MM.1S (cell line): ENCODE measurements at regions not wholly inside any gene's neighbourhood (a gene's known extent, or its start where the extent isn't known, plus 50 kb on each side); places are given as distances from the start of the nearest gene placed in this dataset.

ENCODE experiments used
- DNase-seq: peaks from one replicate; pipeline ENCODE4 v3.0.0-alpha.2; 2015
- H2AFZ ChIP-seq: fragments of 300-600 bp; sonication (generic); 2 replicates; pipeline ENCODE4 v1.6.0; 2016; ENCODE audit warnings: antibody characterized with exemption, low read length
- H3F3A ChIP-seq: fragments of 300-600 bp; sonication (generic); 2 replicates; pipeline ENCODE4 v1.6.1; 2016; ENCODE audit warnings: mild to moderate bottlenecking, antibody characterized with exemption, low read length, moderate library complexity, mixed read lengths; ENCODE audit not compliant: insufficient read depth
- H3K27ac ChIP-seq: fragments of 300-600 bp; sonication (generic); 2 replicates; pipeline ENCODE4 v1.5.1; 2016; ENCODE audit warnings: mild to moderate bottlenecking, low read length
- H3K27me3 ChIP-seq: fragments of 300-600 bp; sonication (generic); replicated peaks from 2 replicates; pipeline ENCODE4 v1.6.0; 2016; ENCODE audit warnings: low read length; ENCODE audit not compliant: insufficient read depth
- H3K36me3 ChIP-seq: fragments of 300-600 bp; sonication (generic); replicated peaks from 2 replicates; pipeline ENCODE4 v1.6.1; 2016; ENCODE audit warnings: mild to moderate bottlenecking, low read length, mixed read lengths; ENCODE audit not compliant: insufficient read depth
- H3K4me1 ChIP-seq: fragments of 300-600 bp; sonication (generic); 2 replicates; pipeline ENCODE4 v1.6.1; 2016; ENCODE audit warnings: low read length, mixed read lengths
- H3K4me2 ChIP-seq: fragments of 300-600 bp; sonication (generic); 2 replicates; pipeline ENCODE4 v1.6.0; 2016; ENCODE audit warnings: low read depth, low read length
- H3K4me3 ChIP-seq: fragments of 300-600 bp; sonication (generic); 2 replicates; pipeline ENCODE4 v1.5.1; 2016; ENCODE audit warnings: low read length, mixed read lengths
- H3K79me2 ChIP-seq: fragments of 300-600 bp; sonication (generic); 2 replicates; pipeline ENCODE4 v1.6.1; 2016; ENCODE audit warnings: mixed run types, low read length, mixed read lengths
- H3K9ac ChIP-seq: fragments of 300-600 bp; sonication (generic); 2 replicates; pipeline ENCODE4 v1.6.1; 2016; ENCODE audit warnings: low read length, mixed read lengths
- H3K9me2 ChIP-seq: fragments of 300-600 bp; sonication (generic); replicated peaks from 2 replicates; pipeline ENCODE4 v1.6.1; 2016; ENCODE audit warnings: mild to moderate bottlenecking, low read length, mixed read lengths; ENCODE audit not compliant: insufficient read depth
- H3K9me3 ChIP-seq: fragments of 300-600 bp; sonication (generic); replicated peaks from 2 replicates; pipeline ENCODE4 v1.6.1; 2016; ENCODE audit warnings: mild to moderate bottlenecking, low read length, mixed read lengths; ENCODE audit not compliant: insufficient read depth
- H4K20me1 ChIP-seq: fragments of 300-600 bp; sonication (generic); 2 replicates; pipeline ENCODE4 v1.6.1; 2016; ENCODE audit warnings: mild to moderate bottlenecking, low read length, moderate library complexity, mixed read lengths; ENCODE audit not compliant: insufficient read depth
- CTCF ChIP-seq: fragments of 300-600 bp; sonication (generic); IDR thresholded peaks from 2 replicates; pipeline ENCODE4 v1.5.1; 2016; ENCODE audit warnings: antibody characterized with exemption, low read length, mixed read lengths
- EZH2 ChIP-seq: fragments of 300-600 bp; sonication (generic); optimal IDR thresholded peaks from 2 replicates; pipeline ENCODE3; 2017; ENCODE audit warnings: low read depth, mild to moderate bottlenecking, antibody characterized with exemption, low read length, mixed read lengths
- EZH2phosphoT487 ChIP-seq: fragments of 300-600 bp; sonication (generic); IDR thresholded peaks from 2 replicates; pipeline ENCODE4 v1.6.1; 2018; ENCODE audit warnings: antibody characterized with exemption, low read length

GRCh38 chr6:78577585-78577984 is 289.8 kb upstream of the IRAK1BP1 start:
- H3K27ac ChIP-seq, result peak overlapping the region; percentile 2; the same call in 1 of the 2 replicates
- TF ChIP-seq EZH2phosphoT487 (no peak), EZH2 (no peak), CTCF (no peak)
- no peaks in the 10 kb centered on the region for H3K27me3 ChIP-seq

GRCh38 chr6:78578430-78578829 is 288.9 kb upstream of the IRAK1BP1 start:
- H3K36me3 ChIP-seq, result no peaks in the 10 kb centered on the region
- no peak overlapping the region for H3K9ac ChIP-seq
- no peaks in the 10 kb centered on the region for H3K9me3 ChIP-seq
- H3F3A ChIP-seq, result no peaks in the 10 kb centered on the region
- H3K9me2 ChIP-seq, result no peaks in the 10 kb centered on the region
- no peak overlapping the region for H3K4me3 ChIP-seq
- H3K79me2 ChIP-seq, result no peaks in the 10 kb centered on the region
- H3K4me2 ChIP-seq, result no peak overlapping the region
- H3K27ac ChIP-seq, result no peak overlapping the region
- no peaks in the 10 kb centered on the region for H4K20me1 ChIP-seq
- TF ChIP-seq CTCF, result no peak
- no peak for TF ChIP-seq EZH2phosphoT487
- TF ChIP-seq EZH2, result no peak
- no peak for DNase-seq
- H2AFZ ChIP-seq, result no peak overlapping the region
- H3K4me1 ChIP-seq, result peaks cover 46% of the 10 kb centered on the region
- no peaks in the 10 kb centered on the region for H3K27me3 ChIP-seq

More at GRCh38 chr6:78577585-78577984, 289.8 kb upstream of the IRAK1BP1 start:
- Histone ChIP-seq H3K36me3 (no peaks in the 10 kb centered on the region), H3K4me1 (peaks cover 40% of the 10 kb centered on the region), H3F3A (no peaks in the 10 kb centered on the region), H3K4me3 (no peak overlapping the region), H3K9me2 (no peaks in the 10 kb centered on the region), H3K9ac (no peak overlapping the region), H2AFZ (no peak overlapping the region), H3K9me3 (no peaks in the 10 kb centered on the region), H3K4me2 (peak overlapping the region; percentile 8; the same call in 1 of the 2 replicates), H4K20me1 (no peaks in the 10 kb centered on the region), H3K79me2 (no peaks in the 10 kb centered on the region)
- DNase-seq, result peak; percentile 83

- H3K4me1 ChIP-seq, result peaks cover 46% of the 10 kb centered on the region
- no peaks in the 10 kb centered on the region for H3F3A ChIP-seq
- H3K9me2 ChIP-seq, result no peaks in the 10 kb centered on the region
- TF ChIP-seq EZH2, result no peak
- TF ChIP-seq CTCF, result no peak
- TF ChIP-seq EZH2phosphoT487, result no peak
- H3K79me2 ChIP-seq, result no peaks in the 10 kb centered on the region
- H4K20me1 ChIP-seq, result no peaks in the 10 kb centered on the region
- no peak overlapping the region for H2AFZ ChIP-seq
- H3K4me2 ChIP-seq, result 0 out of 2 replicates have a peak overlapping the region, but pooled peaks have one; percentile 3
- no peak overlapping the region for H3K4me3 ChIP-seq
- no peaks in the 10 kb centered on the region for H3K9me3 ChIP-seq
- peak; percentile 14 for DNase-seq
- H3K9ac ChIP-seq, result no peak overlapping the region
- H3K36me3 ChIP-seq, result no peaks in the 10 kb centered on the region
- H3K27ac ChIP-seq, result peak overlapping the region; percentile 42; the same call in 1 of the 2 replicates
- H3K27me3 ChIP-seq, result no peaks in the 10 kb centered on the region
These were observed 286.4 kb upstream of the IRAK1BP1 start for GRCh38 chr6:78580923-78581322.
